HCT116 (cell line): ENCODE measurements at regions not wholly inside any gene's neighbourhood (a gene's known extent, or its start where the extent isn't known, plus 50 kb on each side); places are given as distances from the start of the nearest gene placed in this dataset.

ENCODE experiments used
- ATAC-seq: fragments of 200-7000 bp; cut with Tn5 transposase; 2 replicates; pipeline ENCODE4 v1.9.1; 2020; ENCODE audit warnings: mild to moderate bottlenecking, moderate library complexity
- BruUV-seq: library from RNA; stranded (reverse); fragments of 400-500 nt; replicated peaks from 2 replicates; lab custom pipeline; 2021; lab: Mats Ljungman, UMichigan
- CTCF ChIA-PET: fragments of 300-600 bp; sonication (Branson Sonifier 250); formaldehyde crosslinking; loops from one replicate; lab custom pipeline; 2021; ENCODE audit warnings: antibody characterized with exemption; lab: Charles Lee
- POLR2A ChIA-PET: fragments of 300-600, 350-600 bp; sonication (Branson Sonifier 250); formaldehyde crosslinking; loops from one replicate; lab custom pipeline; 2021; ENCODE audit warnings: antibody characterized with exemption; lab: Charles Lee
- RAD21 ChIA-PET, 2 experiments: fragments of 300-600 bp; sonication (Branson Sonifier 250); formaldehyde crosslinking; loops; one replicate each; lab custom pipeline; 2023; ENCODE audit warnings: low total read pairs in 2 of 2; ENCODE audit not compliant: uncharacterized antibody in 2 of 2, unreplicated experiment in 2 of 2, low non-redundant PET in 1 of 2; lab: Charles Lee
- DNase-seq: peaks from one replicate; pipeline ENCODE4 v3.0.0-alpha.2; 2010; ENCODE audit warnings: low read depth, low spot score
- H2AFZ ChIP-seq: fragments of 200-600 bp; shearing (Covaris generic), sonication (generic); 2 replicates; pipeline ENCODE4 v1.6.1; 2017; ENCODE audit warnings: low read depth, mixed run types, mixed read lengths, antibody characterized with exemption, low read length; ENCODE audit not compliant: poor library complexity, severe bottlenecking
- H3K27ac ChIP-seq: 2 replicates; pipeline ENCODE4 v1.5.1; 2012; ENCODE audit warnings: low read depth, low read length
- H3K27me3 ChIP-seq: fragments of 200-600 bp; sonication (generic); 2 replicates; pipeline ENCODE4 v1.6.1; 2016; ENCODE audit warnings: mixed run types, low read length, mixed read lengths; ENCODE audit not compliant: insufficient read depth
- H3K36me3 ChIP-seq, 2 experiments: fragments of 200-500 bp in 1 of 2; fragments of 200-600 bp in 1 of 2; sonication (Bioruptor generic) in 1 of 2; sonication (generic) in 1 of 2; 2 replicates each; pipeline versions ENCODE4 v1.5.1 to v1.6.1; 2014 to 2016; ENCODE audit warnings: low read length in 2 of 2, inconsistent platforms in 1 of 2, mixed read lengths in 1 of 2, mixed run types in 1 of 2; ENCODE audit not compliant: insufficient read depth in 2 of 2, control insufficient read depth in 1 of 2
- H3K4me1 ChIP-seq, 2 experiments: fragments of 200-600 bp in 1 of 2; sonication (generic) in 1 of 2; 2 replicates each; pipeline versions ENCODE4 v1.5.1 to v1.6.1; 2012 to 2017; ENCODE audit warnings: low read length in 2 of 2, inconsistent platforms in 1 of 2, mild to moderate bottlenecking in 1 of 2, mixed read lengths in 1 of 2, mixed run types in 1 of 2, moderate library complexity in 1 of 2; ENCODE audit not compliant: insufficient read depth in 2 of 2, control insufficient read depth in 1 of 2
- H3K4me2 ChIP-seq: fragments of 200-600 bp; sonication (generic); 2 replicates; pipeline ENCODE4 v1.6.1; 2017; ENCODE audit warnings: mixed run types, low read length, mixed read lengths
- H3K4me3 ChIP-seq, 2 experiments: fragments of 200-600 bp in 1 of 2; sonication (generic) in 1 of 2; replicated peaks in 1 of 2; 2 replicates each; pipeline ENCODE4 v1.5.1; 2011 to 2016; ENCODE audit warnings: low read length in 2 of 2, control low read depth in 1 of 2, low read depth in 1 of 2, mild to moderate bottlenecking in 1 of 2, mixed read lengths in 1 of 2, mixed run types in 1 of 2
- H3K79me2 ChIP-seq: fragments of 200-600 bp; sonication (generic); 2 replicates; pipeline ENCODE4 v1.6.1; 2017; ENCODE audit warnings: mild to moderate bottlenecking, mixed run types, low read length, moderate library complexity, mixed read lengths; ENCODE audit not compliant: insufficient read depth
- H3K9ac ChIP-seq: fragments of 200-600 bp; sonication (generic); 2 replicates; pipeline ENCODE4 v1.6.1; 2016; ENCODE audit warnings: low read length, mixed read lengths
- H3K9me2 ChIP-seq: fragments of 200-600 bp; sonication (generic), shearing (Covaris generic); 2 replicates; pipeline ENCODE4 v1.6.1; 2017; ENCODE audit warnings: mixed run types, mild to moderate bottlenecking, moderate library complexity; ENCODE audit not compliant: insufficient read depth
- H3K9me3 ChIP-seq, 2 experiments: fragments of 200-500 bp in 1 of 2; fragments of 200-600 bp in 1 of 2; sonication (Bioruptor generic) in 1 of 2; sonication (generic) in 1 of 2; 2 replicates each; pipeline ENCODE4 v1.6.1; 2014 to 2017; ENCODE audit warnings: low read length in 2 of 2, mixed read lengths in 2 of 2, inconsistent platforms in 1 of 2, low read depth in 1 of 2, mild to moderate bottlenecking in 1 of 2, mixed run types in 1 of 2, moderate library complexity in 1 of 2; ENCODE audit not compliant: control insufficient read depth in 1 of 2, insufficient read depth in 1 of 2
- H4K20me1 ChIP-seq: fragments of 200-600 bp; sonication (generic), shearing (Covaris generic); 2 replicates; pipeline ENCODE4 v1.6.1; 2017; ENCODE audit warnings: mixed run types, mild to moderate bottlenecking, moderate library complexity; ENCODE audit not compliant: insufficient read depth
- CEBPB ChIP-seq: IDR thresholded peaks from 2 replicates; pipeline ENCODE4 v1.6.1; 2012; ENCODE audit warnings: low read depth
- EZH2 ChIP-seq: fragments of 200-600 bp; sonication (generic); IDR thresholded peaks from 2 replicates; pipeline ENCODE4 v1.6.1; 2017; ENCODE audit warnings: antibody characterized with exemption, mixed run types
- EZH2phosphoT487 ChIP-seq: fragments of 200-600 bp; IDR thresholded peaks from 2 replicates; pipeline ENCODE4 v1.6.1; 2018; ENCODE audit warnings: antibody characterized with exemption, borderline replicate concordance
- YY1 ChIP-seq: IDR thresholded peaks from 2 replicates; pipeline ENCODE4 v1.6.1; 2011; ENCODE audit warnings: low read length, low read depth, moderate library complexity, mild to moderate bottlenecking; ENCODE audit not compliant: insufficient replicate concordance; ENCODE audit errors: extremely low read depth
- intact Hi-C: fragments of 100-400 bp; cut with micrococcal nuclease; formaldehyde crosslinking; loops from 2 replicates; pipeline ENCODE4 v1.10.0; 2022
- TF ChIP-seq, protein P1 (sequence below): IDR thresholded peaks from 2 replicates; pipeline ENCODE4 v1.6.1; 2012
- TF ChIP-seq, protein P2 (sequence below): IDR thresholded peaks from 2 replicates; pipeline ENCODE4 v1.6.1; 2012
- TF ChIP-seq, protein P3 (sequence below), 3 experiments: fragments of 200-600 bp in 1 of 3; sonication (generic) in 1 of 3; IDR thresholded peaks in 2 of 3; conservative IDR thresholded peaks in 1 of 3; 2 replicates each; pipeline ENCODE4 v1.5.1; 2012 to 2017; ENCODE audit warnings: low read depth in 2 of 3, low read length in 2 of 3, antibody characterized with exemption in 1 of 3, borderline replicate concordance in 1 of 3, control low read depth in 1 of 3, mild to moderate bottlenecking in 1 of 3, mixed read lengths in 1 of 3, mixed run types in 1 of 3, moderate library complexity in 1 of 3; ENCODE audit not compliant: insufficient read depth in 1 of 3
- TF ChIP-seq, protein P4 (sequence below): IDR thresholded peaks from 2 replicates; pipeline ENCODE4 v1.6.1; 2012; ENCODE audit warnings: low read depth

DNA sequence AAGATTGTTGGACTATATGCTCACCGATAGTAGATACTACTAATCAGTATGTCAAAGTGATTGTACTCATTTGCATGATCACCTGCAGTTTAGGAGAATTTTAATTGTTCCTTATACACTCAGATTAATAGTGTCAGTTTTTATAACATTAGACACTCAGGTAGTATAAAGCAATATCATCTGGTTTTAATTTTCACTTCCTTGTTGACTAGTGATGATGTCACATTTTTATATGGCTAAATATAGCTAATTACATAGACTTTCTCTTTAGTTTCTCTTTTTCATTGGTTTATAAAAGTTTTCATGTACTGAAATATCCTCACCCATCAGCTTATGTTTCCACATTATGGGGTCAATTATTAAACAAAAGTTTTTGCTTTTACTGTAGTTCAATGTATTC lies 1332.4 kb upstream of the ADGRL2 start:
- RAD21 ChIA-PET, result no interaction called here
- H4K20me1 ChIP-seq, result no peaks in the 10 kb centered on the region; the same call in 1 of the 2 replicates
- POLR2A ChIA-PET, result no interaction called here
- no peak overlapping the region for H3K27ac ChIP-seq
- no peaks in the 10 kb centered on the region for H3K27me3 ChIP-seq
- H2AFZ ChIP-seq, result no peak overlapping the region
- intact Hi-C loops, result no loop called here
- H3K79me2 ChIP-seq, result no peaks in the 10 kb centered on the region
- no peaks in the 10 kb centered on the region for H3K4me1 ChIP-seq
- CTCF ChIA-PET, result no interaction called here
- TF ChIP-seq, protein P1, sequence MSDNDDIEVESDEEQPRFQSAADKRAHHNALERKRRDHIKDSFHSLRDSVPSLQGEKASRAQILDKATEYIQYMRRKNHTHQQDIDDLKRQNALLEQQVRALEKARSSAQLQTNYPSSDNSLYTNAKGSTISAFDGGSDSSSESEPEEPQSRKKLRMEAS, result no peak
- TF ChIP-seq, protein P2, sequence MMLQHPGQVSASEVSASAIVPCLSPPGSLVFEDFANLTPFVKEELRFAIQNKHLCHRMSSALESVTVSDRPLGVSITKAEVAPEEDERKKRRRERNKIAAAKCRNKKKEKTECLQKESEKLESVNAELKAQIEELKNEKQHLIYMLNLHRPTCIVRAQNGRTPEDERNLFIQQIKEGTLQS, result no peak
- TF ChIP-seq CEBPB (no peak), EZH2phosphoT487 (no peak), EZH2 (no peak), YY1 (no peak)
- TF ChIP-seq, protein P3, sequence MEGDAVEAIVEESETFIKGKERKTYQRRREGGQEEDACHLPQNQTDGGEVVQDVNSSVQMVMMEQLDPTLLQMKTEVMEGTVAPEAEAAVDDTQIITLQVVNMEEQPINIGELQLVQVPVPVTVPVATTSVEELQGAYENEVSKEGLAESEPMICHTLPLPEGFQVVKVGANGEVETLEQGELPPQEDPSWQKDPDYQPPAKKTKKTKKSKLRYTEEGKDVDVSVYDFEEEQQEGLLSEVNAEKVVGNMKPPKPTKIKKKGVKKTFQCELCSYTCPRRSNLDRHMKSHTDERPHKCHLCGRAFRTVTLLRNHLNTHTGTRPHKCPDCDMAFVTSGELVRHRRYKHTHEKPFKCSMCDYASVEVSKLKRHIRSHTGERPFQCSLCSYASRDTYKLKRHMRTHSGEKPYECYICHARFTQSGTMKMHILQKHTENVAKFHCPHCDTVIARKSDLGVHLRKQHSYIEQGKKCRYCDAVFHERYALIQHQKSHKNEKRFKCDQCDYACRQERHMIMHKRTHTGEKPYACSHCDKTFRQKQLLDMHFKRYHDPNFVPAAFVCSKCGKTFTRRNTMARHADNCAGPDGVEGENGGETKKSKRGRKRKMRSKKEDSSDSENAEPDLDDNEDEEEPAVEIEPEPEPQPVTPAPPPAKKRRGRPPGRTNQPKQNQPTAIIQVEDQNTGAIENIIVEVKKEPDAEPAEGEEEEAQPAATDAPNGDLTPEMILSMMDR (IDR thresholded peaks at IDR 0.05 in 2 of 3, conservative IDR thresholded peaks at IDR 0.05 in 1 of 3; ENCODE audit: borderline replicate concordance in 1 of 3, insufficient read depth in 1 of 3, low read depth in 2 of 3, low read length in 2 of 3), result no peak
- TF ChIP-seq, protein P4, sequence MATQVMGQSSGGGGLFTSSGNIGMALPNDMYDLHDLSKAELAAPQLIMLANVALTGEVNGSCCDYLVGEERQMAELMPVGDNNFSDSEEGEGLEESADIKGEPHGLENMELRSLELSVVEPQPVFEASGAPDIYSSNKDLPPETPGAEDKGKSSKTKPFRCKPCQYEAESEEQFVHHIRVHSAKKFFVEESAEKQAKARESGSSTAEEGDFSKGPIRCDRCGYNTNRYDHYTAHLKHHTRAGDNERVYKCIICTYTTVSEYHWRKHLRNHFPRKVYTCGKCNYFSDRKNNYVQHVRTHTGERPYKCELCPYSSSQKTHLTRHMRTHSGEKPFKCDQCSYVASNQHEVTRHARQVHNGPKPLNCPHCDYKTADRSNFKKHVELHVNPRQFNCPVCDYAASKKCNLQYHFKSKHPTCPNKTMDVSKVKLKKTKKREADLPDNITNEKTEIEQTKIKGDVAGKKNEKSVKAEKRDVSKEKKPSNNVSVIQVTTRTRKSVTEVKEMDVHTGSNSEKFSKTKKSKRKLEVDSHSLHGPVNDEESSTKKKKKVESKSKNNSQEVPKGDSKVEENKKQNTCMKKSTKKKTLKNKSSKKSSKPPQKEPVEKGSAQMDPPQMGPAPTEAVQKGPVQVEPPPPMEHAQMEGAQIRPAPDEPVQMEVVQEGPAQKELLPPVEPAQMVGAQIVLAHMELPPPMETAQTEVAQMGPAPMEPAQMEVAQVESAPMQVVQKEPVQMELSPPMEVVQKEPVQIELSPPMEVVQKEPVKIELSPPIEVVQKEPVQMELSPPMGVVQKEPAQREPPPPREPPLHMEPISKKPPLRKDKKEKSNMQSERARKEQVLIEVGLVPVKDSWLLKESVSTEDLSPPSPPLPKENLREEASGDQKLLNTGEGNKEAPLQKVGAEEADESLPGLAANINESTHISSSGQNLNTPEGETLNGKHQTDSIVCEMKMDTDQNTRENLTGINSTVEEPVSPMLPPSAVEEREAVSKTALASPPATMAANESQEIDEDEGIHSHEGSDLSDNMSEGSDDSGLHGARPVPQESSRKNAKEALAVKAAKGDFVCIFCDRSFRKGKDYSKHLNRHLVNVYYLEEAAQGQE, result no peak
- H3K36me3 ChIP-seq, result no peaks in the 10 kb centered on the region
- no TSS peak for BruUV-seq
- no peak overlapping the region for H3K9ac ChIP-seq
- H3K4me3 ChIP-seq, result no peak overlapping the region
- no peak overlapping the region for H3K4me2 ChIP-seq
- ATAC-seq, result no peak
- no peak for DNase-seq
- no peaks in the 10 kb centered on the region for H3K9me3 ChIP-seq
- no peaks in the 10 kb centered on the region for H3K9me2 ChIP-seq
